HCT116 (cell line): ENCODE measurements at regions not wholly inside any gene's neighbourhood (a gene's known extent, or its start where the extent isn't known, plus 50 kb on each side); places are given as distances from the start of the nearest gene placed in this dataset.

ENCODE experiments used
- ATAC-seq: fragments of 200-7000 bp; cut with Tn5 transposase; 2 replicates; pipeline ENCODE4 v1.9.1; 2020; ENCODE audit warnings: mild to moderate bottlenecking, moderate library complexity
- BruUV-seq: library from RNA; stranded (reverse); fragments of 400-500 nt; replicated peaks from 2 replicates; lab custom pipeline; 2021; lab: Mats Ljungman, UMichigan
- CTCF ChIA-PET: fragments of 300-600 bp; sonication (Branson Sonifier 250); formaldehyde crosslinking; loops from one replicate; lab custom pipeline; 2021; ENCODE audit warnings: antibody characterized with exemption; lab: Charles Lee
- POLR2A ChIA-PET: fragments of 300-600, 350-600 bp; sonication (Branson Sonifier 250); formaldehyde crosslinking; loops from one replicate; lab custom pipeline; 2021; ENCODE audit warnings: antibody characterized with exemption; lab: Charles Lee
- RAD21 ChIA-PET, 2 experiments: fragments of 300-600 bp; sonication (Branson Sonifier 250); formaldehyde crosslinking; loops; one replicate each; lab custom pipeline; 2023; ENCODE audit warnings: low total read pairs in 2 of 2; ENCODE audit not compliant: uncharacterized antibody in 2 of 2, unreplicated experiment in 2 of 2, low non-redundant PET in 1 of 2; lab: Charles Lee
- DNase-seq: peaks from one replicate; pipeline ENCODE4 v3.0.0-alpha.2; 2010; ENCODE audit warnings: low read depth, low spot score
- H2AFZ ChIP-seq: fragments of 200-600 bp; shearing (Covaris generic), sonication (generic); 2 replicates; pipeline ENCODE4 v1.6.1; 2017; ENCODE audit warnings: low read depth, mixed run types, mixed read lengths, antibody characterized with exemption, low read length; ENCODE audit not compliant: poor library complexity, severe bottlenecking
- H3K27ac ChIP-seq: 2 replicates; pipeline ENCODE4 v1.5.1; 2012; ENCODE audit warnings: low read depth, low read length
- H3K27me3 ChIP-seq: fragments of 200-600 bp; sonication (generic); 2 replicates; pipeline ENCODE4 v1.6.1; 2016; ENCODE audit warnings: mixed run types, low read length, mixed read lengths; ENCODE audit not compliant: insufficient read depth
- H3K36me3 ChIP-seq, 2 experiments: fragments of 200-500 bp in 1 of 2; fragments of 200-600 bp in 1 of 2; sonication (Bioruptor generic) in 1 of 2; sonication (generic) in 1 of 2; 2 replicates each; pipeline versions ENCODE4 v1.5.1 to v1.6.1; 2014 to 2016; ENCODE audit warnings: low read length in 2 of 2, inconsistent platforms in 1 of 2, mixed read lengths in 1 of 2, mixed run types in 1 of 2; ENCODE audit not compliant: insufficient read depth in 2 of 2, control insufficient read depth in 1 of 2
- H3K4me1 ChIP-seq, 2 experiments: fragments of 200-600 bp in 1 of 2; sonication (generic) in 1 of 2; 2 replicates each; pipeline versions ENCODE4 v1.5.1 to v1.6.1; 2012 to 2017; ENCODE audit warnings: low read length in 2 of 2, inconsistent platforms in 1 of 2, mild to moderate bottlenecking in 1 of 2, mixed read lengths in 1 of 2, mixed run types in 1 of 2, moderate library complexity in 1 of 2; ENCODE audit not compliant: insufficient read depth in 2 of 2, control insufficient read depth in 1 of 2
- H3K4me2 ChIP-seq: fragments of 200-600 bp; sonication (generic); 2 replicates; pipeline ENCODE4 v1.6.1; 2017; ENCODE audit warnings: mixed run types, low read length, mixed read lengths
- H3K4me3 ChIP-seq, 2 experiments: fragments of 200-600 bp in 1 of 2; sonication (generic) in 1 of 2; replicated peaks in 1 of 2; 2 replicates each; pipeline ENCODE4 v1.5.1; 2011 to 2016; ENCODE audit warnings: low read length in 2 of 2, control low read depth in 1 of 2, low read depth in 1 of 2, mild to moderate bottlenecking in 1 of 2, mixed read lengths in 1 of 2, mixed run types in 1 of 2
- H3K79me2 ChIP-seq: fragments of 200-600 bp; sonication (generic); 2 replicates; pipeline ENCODE4 v1.6.1; 2017; ENCODE audit warnings: mild to moderate bottlenecking, mixed run types, low read length, moderate library complexity, mixed read lengths; ENCODE audit not compliant: insufficient read depth
- H3K9ac ChIP-seq: fragments of 200-600 bp; sonication (generic); 2 replicates; pipeline ENCODE4 v1.6.1; 2016; ENCODE audit warnings: low read length, mixed read lengths
- H3K9me2 ChIP-seq: fragments of 200-600 bp; sonication (generic), shearing (Covaris generic); 2 replicates; pipeline ENCODE4 v1.6.1; 2017; ENCODE audit warnings: mixed run types, mild to moderate bottlenecking, moderate library complexity; ENCODE audit not compliant: insufficient read depth
- H3K9me3 ChIP-seq, 2 experiments: fragments of 200-500 bp in 1 of 2; fragments of 200-600 bp in 1 of 2; sonication (Bioruptor generic) in 1 of 2; sonication (generic) in 1 of 2; 2 replicates each; pipeline ENCODE4 v1.6.1; 2014 to 2017; ENCODE audit warnings: low read length in 2 of 2, mixed read lengths in 2 of 2, inconsistent platforms in 1 of 2, low read depth in 1 of 2, mild to moderate bottlenecking in 1 of 2, mixed run types in 1 of 2, moderate library complexity in 1 of 2; ENCODE audit not compliant: control insufficient read depth in 1 of 2, insufficient read depth in 1 of 2
- H4K20me1 ChIP-seq: fragments of 200-600 bp; sonication (generic), shearing (Covaris generic); 2 replicates; pipeline ENCODE4 v1.6.1; 2017; ENCODE audit warnings: mixed run types, mild to moderate bottlenecking, moderate library complexity; ENCODE audit not compliant: insufficient read depth
- CBX3 ChIP-seq: IDR thresholded peaks from 2 replicates; pipeline ENCODE4 v1.6.1; 2012; ENCODE audit warnings: low read depth
- EGR1 ChIP-seq: IDR thresholded peaks from 2 replicates; pipeline ENCODE4 v1.6.1; 2012; ENCODE audit warnings: low read depth
- EZH2 ChIP-seq: fragments of 200-600 bp; sonication (generic); IDR thresholded peaks from 2 replicates; pipeline ENCODE4 v1.6.1; 2017; ENCODE audit warnings: antibody characterized with exemption, mixed run types
- EZH2phosphoT487 ChIP-seq: fragments of 200-600 bp; IDR thresholded peaks from 2 replicates; pipeline ENCODE4 v1.6.1; 2018; ENCODE audit warnings: antibody characterized with exemption, borderline replicate concordance
- FOSL1 ChIP-seq: IDR thresholded peaks from 2 replicates; pipeline ENCODE4 v1.6.1; 2012; ENCODE audit warnings: low read depth
- JUND ChIP-seq: IDR thresholded peaks from 2 replicates; pipeline ENCODE4 v1.6.1; 2012
- POLR2A ChIP-seq: IDR thresholded peaks from 2 replicates; pipeline ENCODE4 v1.7.0; 2011; ENCODE audit warnings: borderline replicate concordance; ENCODE audit not compliant: insufficient read depth, insufficient read length; ENCODE audit errors: extremely low read depth
- POLR2AphosphoS5 ChIP-seq: IDR thresholded peaks from 2 replicates; pipeline ENCODE4 v1.6.1; 2011; ENCODE audit warnings: mild to moderate bottlenecking, low read depth, low read length, moderate library complexity
- RAD21 ChIP-seq: IDR thresholded peaks from 2 replicates; pipeline ENCODE4 v1.6.1; 2012; ENCODE audit warnings: low read depth, mild to moderate bottlenecking
- SIN3A ChIP-seq: IDR thresholded peaks from 2 replicates; pipeline ENCODE4 v1.6.1; 2012; ENCODE audit warnings: low read depth
- SP1 ChIP-seq: IDR thresholded peaks from 2 replicates; pipeline ENCODE4 v1.6.1; 2012; ENCODE audit warnings: low read depth
- SRF ChIP-seq: IDR thresholded peaks from 2 replicates; pipeline ENCODE4 v1.6.1; 2012; ENCODE audit warnings: low read depth
- TCF7L2 ChIP-seq: IDR thresholded peaks from 2 replicates; pipeline ENCODE4 v1.7.0; 2011; ENCODE audit warnings: borderline replicate concordance, inconsistent platforms; ENCODE audit not compliant: insufficient read depth, insufficient read length; ENCODE audit errors: extremely low read depth
- ZFX ChIP-seq: fragments of 450-650 bp; IDR thresholded peaks from 2 replicates; pipeline ENCODE4 v1.6.1; 2017
- ZNF274 ChIP-seq: fragments of 200-500 bp; sonication (Bioruptor generic); IDR thresholded peaks from 2 replicates; pipeline ENCODE4 v1.6.1; 2014; ENCODE audit warnings: mild to moderate bottlenecking, low read depth, low read length, inconsistent platforms
- intact Hi-C: fragments of 100-400 bp; cut with micrococcal nuclease; formaldehyde crosslinking; loops from 2 replicates; pipeline ENCODE4 v1.10.0; 2022
- TF ChIP-seq, protein P1 (sequence below): IDR thresholded peaks from 2 replicates; pipeline ENCODE4 v1.6.1; 2012; ENCODE audit warnings: low read depth
- TF ChIP-seq, protein P2 (sequence below): IDR thresholded peaks from 2 replicates; pipeline ENCODE4 v1.6.1; 2012
- TF ChIP-seq, protein P3 (sequence below): IDR thresholded peaks from 2 replicates; pipeline ENCODE4 v1.6.1; 2012

DNA sequence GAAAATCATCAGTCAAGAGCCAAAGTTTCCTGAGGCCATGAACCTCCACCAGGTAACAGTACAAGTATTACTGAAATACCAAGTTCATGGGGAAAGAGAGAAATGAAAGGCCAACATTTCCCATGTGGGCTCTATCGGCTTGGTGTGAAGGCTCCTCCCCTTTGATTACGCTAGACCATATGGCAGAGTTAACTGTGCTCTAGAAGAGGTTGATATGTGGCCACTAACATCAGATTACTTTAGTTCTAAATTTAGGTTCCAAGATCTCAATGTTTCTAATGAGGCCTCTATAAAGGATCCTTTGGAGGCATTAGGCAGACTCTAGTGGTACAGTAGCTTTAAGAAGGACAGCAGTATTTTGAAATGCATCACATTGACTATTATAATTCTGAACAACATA lies 127.1 kb downstream of the SEMA6D start:
- TF ChIP-seq SRF (no peak), RAD21 (no peak), CBX3 (no peak), ZNF274 (no peak), JUND (no peak), FOSL1 (no peak), SP1 (no peak), POLR2A (no peak), EGR1 (no peak), ZFX (no peak), EZH2phosphoT487 (no peak), POLR2AphosphoS5 (no peak), EZH2 (no peak), SIN3A (no peak), TCF7L2 (no peak)
- TF ChIP-seq, protein P1, sequence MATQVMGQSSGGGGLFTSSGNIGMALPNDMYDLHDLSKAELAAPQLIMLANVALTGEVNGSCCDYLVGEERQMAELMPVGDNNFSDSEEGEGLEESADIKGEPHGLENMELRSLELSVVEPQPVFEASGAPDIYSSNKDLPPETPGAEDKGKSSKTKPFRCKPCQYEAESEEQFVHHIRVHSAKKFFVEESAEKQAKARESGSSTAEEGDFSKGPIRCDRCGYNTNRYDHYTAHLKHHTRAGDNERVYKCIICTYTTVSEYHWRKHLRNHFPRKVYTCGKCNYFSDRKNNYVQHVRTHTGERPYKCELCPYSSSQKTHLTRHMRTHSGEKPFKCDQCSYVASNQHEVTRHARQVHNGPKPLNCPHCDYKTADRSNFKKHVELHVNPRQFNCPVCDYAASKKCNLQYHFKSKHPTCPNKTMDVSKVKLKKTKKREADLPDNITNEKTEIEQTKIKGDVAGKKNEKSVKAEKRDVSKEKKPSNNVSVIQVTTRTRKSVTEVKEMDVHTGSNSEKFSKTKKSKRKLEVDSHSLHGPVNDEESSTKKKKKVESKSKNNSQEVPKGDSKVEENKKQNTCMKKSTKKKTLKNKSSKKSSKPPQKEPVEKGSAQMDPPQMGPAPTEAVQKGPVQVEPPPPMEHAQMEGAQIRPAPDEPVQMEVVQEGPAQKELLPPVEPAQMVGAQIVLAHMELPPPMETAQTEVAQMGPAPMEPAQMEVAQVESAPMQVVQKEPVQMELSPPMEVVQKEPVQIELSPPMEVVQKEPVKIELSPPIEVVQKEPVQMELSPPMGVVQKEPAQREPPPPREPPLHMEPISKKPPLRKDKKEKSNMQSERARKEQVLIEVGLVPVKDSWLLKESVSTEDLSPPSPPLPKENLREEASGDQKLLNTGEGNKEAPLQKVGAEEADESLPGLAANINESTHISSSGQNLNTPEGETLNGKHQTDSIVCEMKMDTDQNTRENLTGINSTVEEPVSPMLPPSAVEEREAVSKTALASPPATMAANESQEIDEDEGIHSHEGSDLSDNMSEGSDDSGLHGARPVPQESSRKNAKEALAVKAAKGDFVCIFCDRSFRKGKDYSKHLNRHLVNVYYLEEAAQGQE: no peak
- TF ChIP-seq, protein P2, sequence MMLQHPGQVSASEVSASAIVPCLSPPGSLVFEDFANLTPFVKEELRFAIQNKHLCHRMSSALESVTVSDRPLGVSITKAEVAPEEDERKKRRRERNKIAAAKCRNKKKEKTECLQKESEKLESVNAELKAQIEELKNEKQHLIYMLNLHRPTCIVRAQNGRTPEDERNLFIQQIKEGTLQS: no peak
- TF ChIP-seq, protein P3, sequence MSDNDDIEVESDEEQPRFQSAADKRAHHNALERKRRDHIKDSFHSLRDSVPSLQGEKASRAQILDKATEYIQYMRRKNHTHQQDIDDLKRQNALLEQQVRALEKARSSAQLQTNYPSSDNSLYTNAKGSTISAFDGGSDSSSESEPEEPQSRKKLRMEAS: no peak
- H2AFZ ChIP-seq: no peak overlapping the region
- H3K4me1 ChIP-seq: no peaks in the 10 kb centered on the region
- DNase-seq (no peak), ATAC-seq (no peak)
- H3K27me3 ChIP-seq: no peaks in the 10 kb centered on the region
- no peaks in the 10 kb centered on the region for H3K79me2 ChIP-seq
- no peak overlapping the region for H3K9ac ChIP-seq
- CTCF ChIA-PET: no interaction called here
- no peak overlapping the region for H3K4me3 ChIP-seq
- intact Hi-C loops: no loop called here
- no peaks in the 10 kb centered on the region for H3K9me2 ChIP-seq
- no TSS peak for BruUV-seq
- POLR2A ChIA-PET: no interaction called here
- RAD21 ChIA-PET: no interaction called here
- no peaks in the 10 kb centered on the region for H4K20me1 ChIP-seq
- H3K36me3 ChIP-seq: no peaks in the 10 kb centered on the region
- H3K9me3 ChIP-seq: peaks cover 2 to 29% of the 10 kb centered on the region in 2 experiments; a peak in 2 of 4 replicates
- H3K4me2 ChIP-seq: no peak overlapping the region
- no peak overlapping the region for H3K27ac ChIP-seq
